ENCODE measurements at regions not wholly inside any gene's neighbourhood (a gene's known extent, or its start where the extent isn't known, plus 50 kb on each side); places are given as distances from the start of the nearest gene placed in this dataset.

DNA sequence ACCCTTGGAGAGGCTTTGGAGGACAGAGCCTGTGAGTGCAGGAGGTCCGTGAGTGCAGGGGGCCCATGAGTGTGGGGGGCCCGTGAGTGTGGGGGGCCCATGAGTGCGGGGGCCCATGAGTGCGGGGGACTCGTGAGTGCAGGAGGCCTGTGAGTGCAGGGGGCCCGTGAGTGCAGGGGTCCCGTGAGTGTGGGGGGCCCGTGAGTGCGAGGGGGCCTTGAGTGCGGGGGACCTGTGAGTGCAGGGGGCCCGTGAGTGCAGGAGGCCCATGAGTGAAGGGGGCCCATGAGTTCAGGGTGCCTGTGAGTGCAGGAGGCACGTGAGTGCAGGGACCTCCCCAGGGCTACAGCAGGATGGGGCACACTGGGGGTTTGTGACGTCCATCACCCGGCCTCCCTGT is 108.3 kb upstream of the TTC34 start:
- no peak for DNase-seq (ENCODE audit: extremely low read depth in 1 of 11, low read depth in 9 of 11, low spot score in 4 of 11)

DNA sequence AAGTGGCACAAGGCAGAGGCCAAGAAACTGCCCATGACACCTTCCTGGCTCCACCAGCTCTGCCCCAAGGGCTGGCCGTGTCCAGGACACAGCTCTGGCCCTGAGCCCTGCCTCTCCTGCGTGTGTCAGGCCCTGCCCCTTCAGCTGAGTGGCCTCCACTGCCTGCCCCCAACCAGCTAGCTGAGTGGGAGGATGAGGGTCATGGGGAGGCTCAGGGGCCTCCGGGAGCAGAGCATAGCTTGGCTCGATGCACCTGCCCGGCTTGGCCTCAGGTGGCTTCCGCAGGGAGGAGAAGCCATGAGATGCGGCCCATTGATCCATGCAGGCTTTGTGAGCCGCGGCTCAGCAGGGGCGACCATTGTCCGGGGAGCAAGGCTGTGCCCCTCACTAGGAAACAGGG is 108.7 kb upstream of the TTC34 start:
- no peak for DNase-seq (ENCODE audit: extremely low read depth in 1 of 11, low read depth in 9 of 11, low spot score in 4 of 11)

DNA sequence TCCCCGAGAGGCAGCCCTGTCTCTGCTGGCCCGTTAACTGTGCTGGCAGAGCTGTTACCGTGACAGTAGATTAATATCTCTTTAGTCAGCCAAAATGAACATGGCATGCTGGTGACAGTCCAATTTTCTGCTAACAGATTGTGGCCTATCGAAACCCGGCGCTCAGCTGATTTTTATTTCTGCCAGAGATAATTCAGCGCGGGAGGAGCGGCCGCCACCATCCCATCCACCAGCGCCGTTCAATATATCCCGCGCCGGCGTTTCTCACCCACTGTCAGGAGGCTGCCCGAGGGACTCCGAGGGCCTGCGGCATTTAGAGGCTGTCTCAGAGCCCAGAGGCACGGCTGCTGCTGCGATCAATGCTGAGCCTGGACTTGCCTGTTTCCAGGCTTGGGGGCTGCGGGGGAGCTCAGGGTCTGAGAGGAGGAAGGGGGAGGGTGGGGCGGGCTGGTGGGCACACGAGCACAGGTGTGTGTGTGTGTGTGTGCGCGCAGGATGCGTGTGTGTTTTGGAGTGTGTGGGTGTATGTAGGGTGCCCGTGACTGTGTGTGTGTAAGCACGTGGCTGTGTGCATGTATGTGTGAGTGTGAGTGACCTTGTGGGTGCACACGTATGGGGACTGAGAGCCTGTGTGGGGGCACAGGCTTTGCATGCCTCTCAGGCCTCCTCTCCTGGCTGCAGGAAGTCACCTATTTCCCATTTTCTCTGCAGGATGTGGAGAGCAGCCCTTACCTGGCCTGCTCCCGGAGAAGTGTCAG is 109.7 kb upstream of the ACTRT2 start:
- no peak for DNase-seq (ENCODE audit: extremely low read depth in 1 of 11, low read depth in 9 of 11, low spot score in 4 of 11)

DNA sequence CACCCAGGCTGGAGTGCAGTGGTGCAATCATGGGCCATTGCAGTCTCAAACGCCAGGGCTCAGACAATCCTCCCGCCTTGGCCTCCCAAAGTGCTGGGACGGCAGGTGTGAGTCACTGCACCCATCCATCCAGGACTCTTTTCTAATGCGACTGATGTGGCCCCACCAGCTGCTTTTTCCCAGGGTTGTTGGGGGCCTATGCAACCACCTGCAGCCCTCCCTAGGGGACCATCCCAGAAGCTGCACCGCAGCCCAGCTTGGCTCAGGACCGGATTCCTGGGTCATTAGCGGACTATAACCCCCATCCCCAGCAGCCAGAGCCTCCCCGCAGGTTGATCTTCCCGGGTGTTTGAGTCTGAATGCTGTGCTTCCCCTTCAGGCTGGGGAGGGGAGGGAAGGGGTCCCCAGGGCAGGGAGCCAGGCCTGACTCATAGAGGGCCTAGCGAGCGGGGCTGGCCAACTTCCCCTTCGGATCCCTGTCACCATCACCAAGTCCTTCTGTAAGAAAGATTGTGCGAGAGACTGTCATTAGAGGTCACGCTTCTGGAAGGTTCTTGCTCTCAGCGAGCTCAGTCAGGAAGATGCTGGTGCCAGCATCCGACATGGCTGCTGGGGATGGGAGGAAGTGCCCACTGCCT is 108.7 kb upstream of the ACTRT2 start:
- DNase-seq (ENCODE audit: extremely low read depth in 1 of 11, low read depth in 9 of 11, low spot score in 4 of 11): no peak

DNA sequence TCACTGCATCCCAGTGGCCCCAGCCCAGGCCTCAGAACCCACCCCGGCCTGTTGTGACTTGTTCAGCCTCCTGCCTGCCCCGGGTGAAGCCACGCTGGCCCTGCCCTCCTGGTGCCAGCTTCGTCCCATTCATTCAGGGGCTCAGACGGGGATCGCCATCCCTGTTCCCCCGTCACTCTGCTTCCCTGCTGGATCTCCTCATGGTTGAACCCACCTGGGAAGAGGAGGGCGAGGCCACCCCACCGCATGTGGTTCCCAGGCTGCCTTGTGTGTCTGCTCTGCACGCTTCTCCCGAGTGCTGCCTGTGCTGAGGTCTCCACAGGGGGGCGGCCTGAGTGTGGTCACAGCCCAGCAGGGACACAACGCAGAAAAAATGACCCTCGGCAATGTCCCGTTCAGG is 108.2 kb upstream of the ACTRT2 start:
- no peak for DNase-seq (ENCODE audit: extremely low read depth in 1 of 11, low read depth in 9 of 11, low spot score in 4 of 11)

DNA sequence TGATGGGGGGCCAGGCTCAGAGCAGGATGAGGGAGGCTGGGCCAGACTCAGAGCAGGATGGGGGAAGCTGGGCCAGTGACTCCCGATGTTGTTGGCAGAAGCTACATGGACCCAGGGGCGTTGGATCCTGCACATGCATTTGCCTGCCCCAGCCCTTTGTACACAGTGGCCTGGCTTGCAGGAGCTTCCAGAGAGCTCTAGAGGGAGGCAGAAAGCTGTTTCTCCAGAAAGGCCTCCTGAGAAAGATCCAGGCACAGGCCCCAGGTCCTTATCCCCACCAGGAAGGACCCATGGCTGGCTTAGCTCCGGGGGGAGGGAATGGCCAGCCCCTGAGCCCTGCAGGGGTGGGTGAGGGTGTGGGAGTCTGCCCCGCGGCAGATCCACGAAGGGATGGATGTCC is 106.6 kb upstream of the ACTRT2 start:
- DNase-seq (ENCODE audit: extremely low read depth in 1 of 11, low read depth in 9 of 11, low spot score in 4 of 11): peak in 1 of 11 donors; percentile 23

DNA sequence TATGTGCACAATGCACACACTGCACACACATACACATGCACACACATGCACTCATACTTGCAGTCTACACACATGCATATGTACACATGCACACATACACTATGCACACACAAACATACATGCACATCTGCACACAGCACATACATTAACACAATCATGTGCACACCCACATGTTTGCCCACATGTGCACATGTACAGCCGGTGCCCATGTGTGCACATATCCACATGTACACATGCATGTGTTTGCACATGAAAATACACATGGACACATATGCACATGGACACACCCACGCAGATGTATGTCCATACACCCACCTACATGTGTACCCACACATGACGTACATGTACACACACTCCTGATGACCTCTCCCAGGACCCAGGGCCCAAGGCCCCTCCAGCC is 105.1 kb upstream of the ACTRT2 start:
- DNase-seq (ENCODE audit: extremely low read depth in 1 of 11, low read depth in 9 of 11, low spot score in 4 of 11): no peak

DNA sequence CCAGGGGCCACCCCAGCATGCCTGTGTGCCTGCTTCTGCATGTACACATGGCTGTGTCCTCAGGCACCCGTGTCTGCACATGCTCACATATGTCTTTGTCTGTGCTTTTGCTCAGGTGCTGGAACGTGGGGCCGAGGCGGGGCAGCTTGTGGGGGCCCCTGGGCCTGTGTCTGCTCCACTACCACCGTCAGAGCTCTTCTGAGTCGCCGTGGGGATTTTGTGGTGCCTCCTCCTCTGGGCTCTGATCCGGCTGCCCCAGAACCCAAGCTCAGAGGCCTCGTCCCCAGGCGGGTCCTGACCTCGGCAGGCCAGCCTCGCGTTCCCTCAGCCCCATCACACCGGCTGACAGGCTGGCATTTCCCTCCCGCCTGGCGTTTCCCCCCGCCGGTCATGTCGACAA is 104.6 kb upstream of the ACTRT2 start:
- DNase-seq (ENCODE audit: extremely low read depth in 1 of 11, low read depth in 9 of 11, low spot score in 4 of 11): no peak

DNA sequence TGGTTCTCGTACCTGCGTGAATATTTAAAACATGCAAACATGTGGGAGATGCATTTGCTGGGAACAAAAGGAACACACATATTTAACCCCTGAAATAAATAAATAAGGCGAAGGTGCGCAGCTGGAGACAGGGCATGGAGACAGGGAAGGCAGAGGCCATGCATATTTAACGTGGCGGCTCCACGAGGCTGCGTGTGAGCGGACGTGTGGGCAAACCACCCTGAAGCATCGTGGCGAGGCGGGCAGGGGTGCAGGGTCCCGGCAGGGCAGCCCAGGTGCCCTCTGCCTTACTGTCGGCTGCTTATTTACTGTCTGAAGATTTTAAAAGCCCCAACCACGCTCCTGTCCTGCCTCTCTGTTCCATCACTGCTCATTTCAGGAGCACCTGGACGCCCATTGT is 104.0 kb upstream of the ACTRT2 start:
- no peak for DNase-seq (ENCODE audit: extremely low read depth in 1 of 11, low read depth in 9 of 11, low spot score in 4 of 11)

DNA sequence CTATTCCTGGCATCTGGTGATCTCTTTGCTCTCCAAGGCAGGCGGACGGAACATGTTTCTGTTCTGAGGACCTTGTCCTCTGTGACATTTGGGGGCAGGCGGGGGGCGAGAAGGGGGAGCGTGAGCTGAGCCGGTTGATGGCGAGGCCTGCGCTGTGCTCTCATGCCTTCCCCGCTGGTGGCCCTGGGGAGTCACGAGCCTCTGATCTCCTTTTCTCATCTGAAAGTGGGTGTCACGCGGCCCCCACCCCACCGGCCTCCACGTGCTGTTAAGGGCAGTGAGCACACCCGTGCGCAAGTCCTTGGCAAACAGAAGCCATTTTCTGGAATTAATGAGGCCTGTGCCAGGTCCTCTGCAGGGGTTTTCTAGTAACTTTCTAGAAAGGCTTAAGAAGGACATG is 102.8 kb upstream of the ACTRT2 start:
- DNase-seq (ENCODE audit: extremely low read depth in 1 of 11, low read depth in 9 of 11, low spot score in 4 of 11): no peak

DNA sequence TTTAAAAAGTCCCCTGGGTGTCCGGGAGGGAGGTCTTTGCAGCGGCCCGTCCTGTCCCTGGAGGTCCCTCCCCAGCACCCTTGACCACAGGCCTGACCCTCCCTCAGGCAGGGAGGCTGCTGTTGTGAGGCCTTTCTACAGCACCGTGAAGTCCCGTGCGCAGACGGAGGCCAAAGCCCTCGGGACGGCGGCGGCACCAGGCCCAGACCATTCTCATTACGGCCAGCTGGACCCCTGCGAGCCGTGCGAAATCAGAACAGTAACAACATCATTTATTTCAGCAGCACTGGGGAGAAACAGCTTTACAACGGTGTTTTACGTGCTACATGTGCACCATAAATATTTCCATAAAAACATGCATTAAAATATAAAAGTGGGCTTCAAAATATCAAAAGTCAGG is 101.4 kb upstream of the ACTRT2 start:
- no peak for DNase-seq (ENCODE audit: extremely low read depth in 1 of 11, low read depth in 9 of 11, low spot score in 4 of 11)

DNA sequence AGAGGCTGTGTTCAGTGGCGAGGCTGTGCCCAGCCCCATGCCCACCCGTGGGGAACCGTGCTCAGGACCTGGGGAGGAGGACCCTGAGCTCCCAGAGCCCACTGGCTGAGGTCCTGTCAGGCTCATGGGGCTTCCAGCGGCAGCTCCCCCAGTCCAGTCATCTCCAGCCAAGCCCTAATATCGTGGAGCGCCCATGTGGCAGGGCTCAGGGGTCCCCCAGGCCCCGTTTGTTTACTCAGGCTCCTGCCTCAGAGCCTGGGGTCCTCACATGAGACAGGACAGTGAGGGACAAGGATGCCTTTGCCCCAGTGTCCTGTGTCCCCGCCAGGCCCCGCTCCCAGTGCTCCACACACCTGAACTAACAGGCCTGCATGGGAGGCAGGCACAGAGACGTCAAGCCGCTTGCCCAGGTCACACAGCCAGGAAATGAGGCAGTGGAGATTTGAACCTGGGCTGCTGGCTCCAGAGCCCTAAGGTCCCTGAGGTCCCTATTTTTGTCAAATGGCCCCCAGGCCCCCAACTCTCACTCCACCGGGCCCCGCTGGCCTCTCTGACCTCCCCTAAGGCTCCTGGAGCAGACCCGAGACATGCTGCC is 100.7 kb upstream of the ACTRT2 start:
- no peak for DNase-seq (ENCODE audit: extremely low read depth in 1 of 11, low read depth in 9 of 11, low spot score in 4 of 11)

DNA sequence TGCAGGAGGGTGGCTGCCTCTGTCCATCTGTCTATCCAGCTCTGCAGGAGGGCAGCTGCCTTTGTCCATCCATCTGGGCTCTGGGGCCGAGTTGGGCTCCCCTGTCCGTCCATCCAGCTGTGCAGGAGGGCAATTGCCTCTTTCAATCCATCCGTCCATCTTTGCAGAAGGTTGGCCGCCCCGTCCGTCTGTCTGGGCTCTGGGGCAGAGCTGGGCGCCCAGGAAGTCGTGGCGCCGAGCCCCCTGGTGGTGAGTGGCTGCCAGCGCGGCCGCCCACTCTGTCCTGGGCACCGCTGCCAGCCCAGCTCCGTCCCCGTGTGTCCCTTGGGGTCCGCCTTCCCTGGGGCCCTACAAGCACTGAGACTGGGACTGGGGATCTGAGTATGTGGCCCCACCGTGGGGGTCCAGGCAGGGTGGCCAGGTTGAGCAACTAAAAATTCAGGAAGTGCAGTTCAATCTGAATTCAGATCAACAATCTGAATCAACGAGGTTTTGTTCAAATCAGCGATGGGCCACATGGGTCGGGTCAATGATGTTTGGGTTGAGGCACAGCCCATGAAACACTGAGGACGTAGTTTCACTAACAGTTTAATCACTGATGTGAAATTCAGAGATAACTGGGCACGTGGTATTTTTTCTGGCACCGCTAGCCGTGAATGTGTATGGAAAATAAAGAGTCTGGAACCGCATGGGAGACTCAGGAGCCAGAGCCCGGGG is 99.1 kb upstream of the ACTRT2 start:
- no peak for DNase-seq (ENCODE audit: extremely low read depth in 1 of 11, low read depth in 9 of 11, low spot score in 4 of 11)

DNA sequence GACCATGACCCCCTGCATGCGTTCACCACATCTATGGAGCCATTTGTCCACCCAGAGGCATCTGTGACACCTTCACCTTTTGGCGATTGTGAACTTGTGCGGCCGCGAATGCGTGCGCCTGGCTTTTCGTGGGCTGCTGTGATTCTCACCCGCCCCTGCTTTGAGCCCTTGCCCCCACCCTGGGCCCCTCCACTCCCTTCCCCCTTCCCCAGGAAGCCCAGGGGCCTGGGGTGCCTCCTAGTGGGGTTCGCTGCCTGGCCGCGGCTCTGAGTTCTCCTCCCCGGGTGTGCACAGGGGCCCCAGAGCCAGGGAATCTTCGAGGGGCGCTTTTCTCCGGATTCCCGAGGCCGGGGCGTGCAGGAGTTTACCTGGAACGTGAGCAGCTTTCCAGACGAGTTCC is 97.9 kb upstream of the ACTRT2 start:
- DNase-seq (ENCODE audit: extremely low read depth in 1 of 11, low read depth in 9 of 11, low spot score in 4 of 11): no peak

DNA sequence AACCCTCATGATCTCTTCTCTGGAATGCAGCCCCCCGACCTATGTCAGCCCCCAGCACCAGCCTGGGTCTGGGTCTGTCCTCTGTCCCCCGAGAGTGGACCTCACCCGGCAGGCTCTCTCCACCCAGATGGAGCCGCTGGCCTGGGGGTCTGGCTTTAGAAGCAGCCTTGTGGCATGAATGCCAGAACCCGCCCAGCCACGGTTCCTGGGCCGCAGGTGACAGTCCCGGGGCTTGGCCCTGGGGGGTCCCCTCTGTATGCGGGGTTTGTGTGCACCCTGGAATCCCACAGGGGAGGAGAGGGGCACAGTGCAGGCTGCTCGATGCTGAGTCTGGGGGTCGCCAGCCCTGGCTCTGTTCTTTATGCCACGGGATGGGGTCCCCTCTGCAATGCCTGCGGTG is 96.0 kb upstream of the ACTRT2 start:
- DNase-seq (ENCODE audit: extremely low read depth in 1 of 11, low read depth in 9 of 11, low spot score in 4 of 11): no peak

DNA sequence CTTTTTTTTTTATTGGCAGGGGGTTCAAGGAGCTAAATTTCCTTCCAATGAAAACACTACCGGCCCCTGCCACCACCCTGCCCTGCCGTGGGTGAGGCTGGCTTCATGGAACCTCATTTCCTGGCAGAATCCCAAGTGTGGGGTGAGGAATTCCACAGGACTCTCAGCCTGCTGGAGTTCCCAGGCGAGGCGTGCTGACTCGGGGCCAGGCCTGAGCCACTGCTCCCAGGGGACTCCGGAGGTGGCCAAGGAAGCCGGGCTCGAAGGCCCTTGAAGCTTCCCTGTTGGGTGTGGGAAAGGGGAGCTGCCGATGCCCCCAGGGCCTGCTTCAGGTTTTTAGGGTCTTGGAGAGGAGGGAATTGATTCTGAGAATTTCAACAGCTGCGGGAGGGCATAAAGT is 95.3 kb upstream of the ACTRT2 start:
- DNase-seq (ENCODE audit: extremely low read depth in 1 of 11, low read depth in 9 of 11, low spot score in 4 of 11): no peak

DNA sequence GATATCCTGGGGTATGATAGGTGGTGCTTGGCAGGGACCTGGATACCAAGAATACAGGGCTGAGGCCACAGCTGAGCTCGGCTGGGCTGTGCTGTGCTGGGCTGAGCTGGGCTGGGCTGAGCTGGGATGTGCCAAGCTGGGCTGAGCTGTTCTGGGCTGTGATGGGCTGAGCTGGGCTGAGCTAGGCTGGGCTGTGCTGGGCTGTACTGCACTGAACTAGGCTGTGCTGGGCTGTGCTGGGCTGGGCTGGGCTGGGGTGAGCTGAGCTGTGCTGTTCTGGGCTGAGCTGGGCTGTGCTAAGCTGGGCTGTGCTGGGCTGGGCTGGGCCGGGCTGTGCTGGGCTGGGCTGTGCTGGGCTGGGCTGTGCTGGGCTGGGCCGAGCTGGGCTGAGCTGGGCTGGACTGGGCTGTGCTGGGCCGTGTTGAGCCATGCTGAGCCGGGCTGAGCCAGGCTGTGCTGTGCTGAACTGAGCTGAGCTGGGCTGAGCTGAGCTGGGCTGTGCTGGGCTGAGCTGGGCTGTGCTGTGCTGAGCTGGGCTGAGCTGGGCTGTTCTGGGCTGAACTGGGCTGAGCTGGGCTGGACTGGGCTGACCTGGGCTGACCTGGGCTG is 94.7 kb upstream of the ACTRT2 start:
- no peak for DNase-seq (ENCODE audit: extremely low read depth in 1 of 11, low read depth in 9 of 11, low spot score in 4 of 11)

DNA sequence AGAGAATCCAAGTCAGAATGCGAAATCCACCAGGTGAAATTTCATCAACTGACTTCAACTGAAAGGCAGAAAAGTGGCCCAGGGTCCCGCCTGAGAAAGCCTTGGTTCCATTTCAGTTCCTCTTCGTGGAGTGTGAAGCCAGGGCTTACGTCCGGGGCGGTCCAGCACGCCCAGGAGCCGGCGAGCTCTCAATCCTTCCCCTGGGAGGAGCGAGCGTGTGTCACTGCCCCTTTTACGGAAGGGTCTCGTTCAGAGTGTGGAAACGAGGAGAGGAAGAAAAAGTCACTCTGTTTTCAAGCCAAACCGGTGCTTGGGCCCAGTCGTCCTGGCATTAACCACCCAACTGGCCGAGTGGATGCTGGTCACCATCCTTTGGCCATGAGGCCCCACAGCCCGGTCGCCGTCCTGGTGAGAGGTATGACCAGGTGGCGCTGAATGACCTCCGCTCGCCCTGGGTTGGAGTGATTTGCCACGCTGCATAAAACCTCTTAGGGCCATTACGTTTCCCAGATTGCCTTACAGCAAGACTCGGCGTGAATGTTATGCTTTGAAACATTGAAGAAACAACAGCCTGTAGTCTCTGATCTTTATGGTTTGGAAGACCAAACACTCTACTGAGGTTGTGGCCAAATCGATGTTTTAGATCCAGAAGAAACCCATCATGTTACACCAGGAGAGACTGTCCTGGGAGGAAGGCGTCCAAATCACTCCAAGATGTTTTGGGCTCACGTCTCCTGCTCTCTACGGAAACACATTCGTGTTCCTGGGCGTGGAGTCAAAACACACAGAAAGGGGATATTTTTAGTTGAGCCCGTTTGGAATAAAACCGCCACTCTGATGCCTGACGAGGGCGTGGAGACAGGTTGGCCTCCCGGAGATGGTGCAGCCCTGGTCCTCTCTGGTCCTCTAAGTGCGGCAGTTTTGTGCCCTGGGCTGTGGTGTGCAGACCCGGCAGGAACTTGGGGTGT is 93.6 kb upstream of the ACTRT2 start:
- peak in 1 of 11 donors; percentile 36 for DNase-seq (ENCODE audit: extremely low read depth in 1 of 11, low read depth in 9 of 11, low spot score in 4 of 11)

Data from renal cortex interstitium (tissue), 11 donors.